ENCODE measurements at regions not wholly inside any gene's neighbourhood (a gene's known extent, or its start where the extent isn't known, plus 50 kb on each side); places are given as distances from the start of the nearest gene placed in this dataset.

GRCh38 chr9:31958572-31958971 is 425.9 kb upstream of the ACO1 start:
- TF ChIP-seq USF1 (IDR thresholded peaks at IDR 0.05; ENCODE audit: borderline replicate concordance, extremely low read length, insufficient read depth, low read depth, low read length) (no peak), SMC3 (IDR thresholded peaks at IDR 0.05; ENCODE audit: borderline replicate concordance, low read length) (no peak), ZBED1 (IDR thresholded peaks at IDR 0.05; ENCODE audit: borderline replicate concordance) (no peak), TCF7 (IDR thresholded peaks at IDR 0.05; ENCODE audit: borderline replicate concordance) (no peak), MAX (IDR thresholded peaks at IDR 0.05; ENCODE audit: low read depth, low read length) (no peak), STAT1 (conservative IDR thresholded peaks at IDR 0.05) (no peak), POLR2A (IDR thresholded peaks at IDR 0.05; ENCODE audit: low read depth, low read length) (no peak)
- TF ChIP-seq, protein P1, sequence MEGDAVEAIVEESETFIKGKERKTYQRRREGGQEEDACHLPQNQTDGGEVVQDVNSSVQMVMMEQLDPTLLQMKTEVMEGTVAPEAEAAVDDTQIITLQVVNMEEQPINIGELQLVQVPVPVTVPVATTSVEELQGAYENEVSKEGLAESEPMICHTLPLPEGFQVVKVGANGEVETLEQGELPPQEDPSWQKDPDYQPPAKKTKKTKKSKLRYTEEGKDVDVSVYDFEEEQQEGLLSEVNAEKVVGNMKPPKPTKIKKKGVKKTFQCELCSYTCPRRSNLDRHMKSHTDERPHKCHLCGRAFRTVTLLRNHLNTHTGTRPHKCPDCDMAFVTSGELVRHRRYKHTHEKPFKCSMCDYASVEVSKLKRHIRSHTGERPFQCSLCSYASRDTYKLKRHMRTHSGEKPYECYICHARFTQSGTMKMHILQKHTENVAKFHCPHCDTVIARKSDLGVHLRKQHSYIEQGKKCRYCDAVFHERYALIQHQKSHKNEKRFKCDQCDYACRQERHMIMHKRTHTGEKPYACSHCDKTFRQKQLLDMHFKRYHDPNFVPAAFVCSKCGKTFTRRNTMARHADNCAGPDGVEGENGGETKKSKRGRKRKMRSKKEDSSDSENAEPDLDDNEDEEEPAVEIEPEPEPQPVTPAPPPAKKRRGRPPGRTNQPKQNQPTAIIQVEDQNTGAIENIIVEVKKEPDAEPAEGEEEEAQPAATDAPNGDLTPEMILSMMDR (IDR thresholded peaks at IDR 0.05 in 2 of 3, conservative IDR thresholded peaks at IDR 0.05 in 1 of 3; ENCODE audit: control insufficient read depth in 2 of 3, extremely low read depth in 1 of 3, insufficient read depth in 1 of 3, low read depth in 3 of 3, low read length in 3 of 3), result no peak
- TF ChIP-seq, protein P2, sequence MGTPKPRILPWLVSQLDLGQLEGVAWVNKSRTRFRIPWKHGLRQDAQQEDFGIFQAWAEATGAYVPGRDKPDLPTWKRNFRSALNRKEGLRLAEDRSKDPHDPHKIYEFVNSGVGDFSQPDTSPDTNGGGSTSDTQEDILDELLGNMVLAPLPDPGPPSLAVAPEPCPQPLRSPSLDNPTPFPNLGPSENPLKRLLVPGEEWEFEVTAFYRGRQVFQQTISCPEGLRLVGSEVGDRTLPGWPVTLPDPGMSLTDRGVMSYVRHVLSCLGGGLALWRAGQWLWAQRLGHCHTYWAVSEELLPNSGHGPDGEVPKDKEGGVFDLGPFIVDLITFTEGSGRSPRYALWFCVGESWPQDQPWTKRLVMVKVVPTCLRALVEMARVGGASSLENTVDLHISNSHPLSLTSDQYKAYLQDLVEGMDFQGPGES (IDR thresholded peaks at IDR 0.05), result no peak
